IPS-20b (cell line): ENCODE measurements at regions not wholly inside any gene's neighbourhood (a gene's known extent, or its start where the extent isn't known, plus 50 kb on each side); places are given as distances from the start of the nearest gene placed in this dataset.

ENCODE experiments used
- H3K27ac ChIP-seq: one replicate; pipeline ENCODE4 v1.5.1; 2013; ENCODE audit warnings: low read length
- H3K27me3 ChIP-seq: 2 replicates; pipeline ENCODE4 v1.6.1; 2013; ENCODE audit warnings: mild to moderate bottlenecking, low read length, inconsistent platforms; ENCODE audit not compliant: insufficient read depth
- H3K36me3 ChIP-seq: 2 replicates; pipeline ENCODE4 v1.6.1; 2013; ENCODE audit warnings: low read depth, mild to moderate bottlenecking, inconsistent platforms, low read length, moderate library complexity; ENCODE audit not compliant: insufficient read depth
- H3K4me1 ChIP-seq: 2 replicates; pipeline ENCODE4 v1.6.1; 2013; ENCODE audit warnings: mild to moderate bottlenecking, control low read depth, inconsistent platforms, low read length, moderate library complexity; ENCODE audit not compliant: insufficient read depth
- H3K4me3 ChIP-seq: 2 replicates; pipeline ENCODE4 v1.5.1; 2013; ENCODE audit warnings: mild to moderate bottlenecking, low read length, inconsistent platforms
- H3K9ac ChIP-seq: 2 replicates; pipeline ENCODE4 v1.6.1; 2013; ENCODE audit warnings: low read depth, mild to moderate bottlenecking, inconsistent platforms, low read length, moderate library complexity
- H3K9me3 ChIP-seq: 2 replicates; pipeline ENCODE4 v1.6.1; 2013; ENCODE audit warnings: mild to moderate bottlenecking, low read depth, low read length, inconsistent platforms; ENCODE audit not compliant: insufficient read depth

DNA sequence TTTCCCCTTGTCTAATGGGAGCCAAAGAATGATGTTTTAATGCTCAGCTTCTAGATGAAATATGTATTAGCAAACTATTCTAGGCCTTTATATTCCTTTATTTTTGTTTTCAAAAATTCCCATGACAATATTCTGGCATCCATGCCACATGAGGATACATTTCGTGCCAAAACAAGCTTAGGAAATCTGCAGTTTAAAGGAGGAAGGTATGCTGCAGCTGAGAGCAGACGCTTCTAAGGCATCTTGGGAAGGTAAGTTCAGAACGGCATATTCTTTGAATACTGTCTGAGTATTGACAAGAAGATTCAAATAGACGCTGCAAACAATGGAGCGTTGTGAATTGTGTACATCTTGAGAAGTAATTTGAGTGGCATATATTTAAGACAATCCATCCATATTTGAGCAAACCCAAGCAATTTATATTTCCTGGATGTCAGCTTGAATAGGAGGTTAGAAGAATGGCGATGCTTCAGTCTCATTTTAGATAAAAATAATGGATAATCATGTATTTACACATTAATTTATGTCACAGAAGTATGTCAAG lies 158.6 kb downstream of the RAP2B start:
- Histone ChIP-seq H3K36me3 (no peaks in the 10 kb centered on the region), H3K4me1 (no peaks in the 10 kb centered on the region), H3K9me3 (no peaks in the 10 kb centered on the region), H3K9ac (no peak overlapping the region), H3K27ac (no peak overlapping the region), H3K4me3 (no peak overlapping the region), H3K27me3 (no peaks in the 10 kb centered on the region)

DNA sequence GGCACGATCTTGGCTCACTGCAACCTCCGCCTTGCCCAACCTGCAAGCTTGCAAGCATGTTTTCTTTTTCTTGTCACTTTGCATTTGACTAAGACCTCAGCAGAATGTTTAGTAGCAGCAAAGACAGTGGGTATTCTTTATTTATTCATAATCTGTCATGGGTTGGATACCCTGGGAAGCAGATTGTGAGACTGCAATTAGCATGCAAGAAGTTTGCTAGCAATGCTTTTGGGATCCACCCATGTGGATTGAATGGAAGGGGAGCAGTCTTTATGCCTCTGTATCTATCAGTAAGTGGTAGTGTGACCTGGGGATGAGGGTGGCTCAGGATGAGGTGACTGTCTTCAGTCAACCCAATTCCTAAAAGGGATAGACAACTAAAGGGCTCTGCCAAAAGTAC lies 166.7 kb downstream of the RAP2B start:
- no peak overlapping the region for H3K27ac ChIP-seq
- no peaks in the 10 kb centered on the region for H3K36me3 ChIP-seq
- no peaks in the 10 kb centered on the region for H3K4me1 ChIP-seq
- no peak overlapping the region for H3K9ac ChIP-seq
- no peak overlapping the region for H3K4me3 ChIP-seq
- no peaks in the 10 kb centered on the region for H3K27me3 ChIP-seq
- no peaks in the 10 kb centered on the region for H3K9me3 ChIP-seq

DNA sequence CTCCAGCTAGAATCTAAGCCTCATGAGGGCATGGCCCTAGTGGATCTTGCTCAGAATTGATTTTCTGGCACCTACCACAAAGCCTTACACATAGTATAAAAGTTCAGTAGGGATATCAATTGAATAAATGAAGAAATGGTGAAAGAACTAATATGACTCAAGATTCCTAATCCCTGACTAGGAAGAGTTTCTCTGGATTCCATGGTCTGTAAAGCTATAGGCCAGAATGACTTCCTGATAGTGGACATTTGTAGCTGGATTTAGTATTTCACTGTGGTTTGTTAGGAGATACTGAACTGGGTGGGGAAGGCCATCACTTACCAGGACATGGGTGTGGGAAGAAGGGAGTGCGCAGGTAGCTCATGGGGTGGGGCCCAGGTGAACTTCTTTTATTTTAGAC lies 168.9 kb downstream of the RAP2B start:
- H3K9me3 ChIP-seq, result no peaks in the 10 kb centered on the region
- H3K4me3 ChIP-seq, result no peak overlapping the region
- H3K9ac ChIP-seq, result no peak overlapping the region
- H3K27me3 ChIP-seq, result no peaks in the 10 kb centered on the region
- H3K4me1 ChIP-seq, result no peaks in the 10 kb centered on the region
- no peak overlapping the region for H3K27ac ChIP-seq
- H3K36me3 ChIP-seq, result no peaks in the 10 kb centered on the region

DNA sequence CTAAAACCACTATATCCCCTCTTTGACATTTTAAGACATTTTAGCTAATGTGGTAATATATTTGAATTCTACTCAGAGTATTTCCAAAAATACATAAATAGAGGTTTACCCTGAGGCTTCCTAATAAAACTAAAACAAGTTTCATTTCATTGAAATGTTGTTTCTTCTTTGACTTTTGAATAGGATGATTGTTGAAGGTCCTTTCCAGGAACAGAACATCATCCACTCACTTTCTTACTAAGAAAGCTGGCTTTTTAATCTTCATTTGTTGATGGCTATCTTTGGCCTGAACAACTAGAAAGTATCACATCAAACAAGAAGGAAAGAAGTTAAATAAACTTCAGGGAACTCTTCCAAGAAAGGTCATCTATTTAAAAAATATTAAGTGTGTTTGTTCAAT lies 169.7 kb downstream of the RAP2B start:
- no peaks in the 10 kb centered on the region for H3K9me3 ChIP-seq
- no peak overlapping the region for H3K9ac ChIP-seq
- H3K4me3 ChIP-seq, result no peak overlapping the region
- no peaks in the 10 kb centered on the region for H3K27me3 ChIP-seq
- no peaks in the 10 kb centered on the region for H3K36me3 ChIP-seq
- H3K4me1 ChIP-seq, result no peaks in the 10 kb centered on the region
- H3K27ac ChIP-seq, result no peak overlapping the region

DNA sequence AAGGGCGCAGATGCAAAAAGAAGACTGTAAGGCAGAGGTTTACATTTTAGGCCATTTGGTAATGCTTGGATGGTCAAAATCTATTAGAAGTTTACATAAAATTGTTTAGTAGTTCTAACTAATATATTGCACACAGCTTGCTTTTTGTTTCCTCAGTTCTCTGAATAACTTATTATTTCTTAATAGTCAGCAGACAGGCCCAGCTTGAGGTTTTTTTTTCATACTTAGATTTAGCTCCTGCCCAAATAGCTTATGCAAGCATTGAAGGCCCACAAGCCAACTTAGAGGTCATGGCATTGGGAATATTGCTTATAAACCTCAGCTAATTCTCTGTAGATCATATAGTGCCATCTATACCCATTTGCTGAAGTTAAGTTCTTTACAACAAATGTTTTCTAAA lies 172.5 kb downstream of the RAP2B start:
- H3K27me3 ChIP-seq, result no peaks in the 10 kb centered on the region
- no peaks in the 10 kb centered on the region for H3K9me3 ChIP-seq
- H3K4me1 ChIP-seq, result no peaks in the 10 kb centered on the region
- no peak overlapping the region for H3K9ac ChIP-seq
- H3K27ac ChIP-seq, result no peak overlapping the region
- H3K4me3 ChIP-seq, result no peak overlapping the region
- H3K36me3 ChIP-seq, result no peaks in the 10 kb centered on the region

DNA sequence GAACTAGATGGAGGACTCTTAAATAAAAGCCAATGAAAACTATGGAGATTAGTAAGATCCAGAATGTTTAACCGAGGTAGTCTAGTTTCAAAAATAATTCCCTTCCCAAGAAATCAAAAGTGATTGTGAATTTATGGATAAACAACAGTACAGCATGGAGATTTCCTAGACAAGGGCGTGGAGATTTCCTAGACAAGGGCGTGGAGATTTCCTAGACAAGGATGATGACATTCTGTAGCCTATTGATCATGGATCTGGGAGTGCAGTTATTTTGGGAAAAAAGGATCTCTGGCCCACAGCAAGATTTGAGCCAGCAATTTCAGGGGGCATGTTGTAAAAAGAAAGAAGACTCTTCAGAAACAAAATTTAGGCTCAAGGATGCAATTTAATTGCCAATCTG lies 175.3 kb downstream of the RAP2B start:
- H3K27me3 ChIP-seq, result no peaks in the 10 kb centered on the region
- H3K4me1 ChIP-seq, result no peaks in the 10 kb centered on the region
- peaks cover 12% of the 10 kb centered on the region for H3K9me3 ChIP-seq
- no peak overlapping the region for H3K9ac ChIP-seq
- no peaks in the 10 kb centered on the region for H3K36me3 ChIP-seq
- no peak overlapping the region for H3K4me3 ChIP-seq
- H3K27ac ChIP-seq, result no peak overlapping the region

DNA sequence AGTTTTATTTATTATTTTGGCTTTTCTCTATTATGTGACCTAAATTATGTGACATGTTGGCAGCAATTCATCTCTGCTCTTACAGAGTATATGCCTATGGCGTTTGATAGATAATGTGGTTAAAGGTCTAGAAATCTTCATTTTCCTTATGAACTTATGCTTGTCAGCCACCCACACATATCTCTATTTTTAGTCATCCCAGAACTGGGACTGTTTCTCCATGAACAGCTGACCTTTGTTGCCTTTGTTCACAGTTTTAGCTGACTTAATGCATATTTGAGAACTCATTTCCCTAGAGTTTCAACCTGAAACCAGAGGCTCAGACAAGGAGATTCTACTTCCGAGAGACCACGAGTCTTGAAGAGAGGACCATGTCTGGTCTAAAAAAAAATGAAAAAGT lies 176.5 kb downstream of the RAP2B start:
- H3K4me3 ChIP-seq, result no peak overlapping the region
- no peaks in the 10 kb centered on the region for H3K36me3 ChIP-seq
- no peak overlapping the region for H3K9ac ChIP-seq
- no peak overlapping the region for H3K27ac ChIP-seq
- H3K9me3 ChIP-seq, result peaks cover 12% of the 10 kb centered on the region
- no peaks in the 10 kb centered on the region for H3K4me1 ChIP-seq
- H3K27me3 ChIP-seq, result no peaks in the 10 kb centered on the region

DNA sequence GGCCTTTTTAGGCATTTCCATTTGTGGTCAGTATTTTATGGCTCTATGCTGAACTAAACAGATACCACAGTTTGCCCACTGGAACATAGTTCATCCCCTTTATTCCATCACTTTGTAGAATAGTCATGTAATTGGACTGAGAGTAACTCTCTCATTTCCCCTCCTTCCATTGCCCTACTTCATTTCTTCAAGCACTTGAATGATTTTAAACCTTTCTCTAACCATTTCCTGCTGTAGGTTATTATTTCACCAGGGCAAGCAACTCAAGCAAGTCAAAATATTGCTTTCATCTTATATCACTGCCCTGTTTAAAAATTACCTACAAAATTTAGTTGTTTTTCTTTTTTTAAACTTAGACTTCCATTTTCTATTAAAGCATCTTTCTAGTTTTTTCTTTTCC lies 177.0 kb downstream of the RAP2B start:
- no peak overlapping the region for H3K4me3 ChIP-seq
- H3K9me3 ChIP-seq, result peaks cover 12% of the 10 kb centered on the region
- H3K4me1 ChIP-seq, result no peaks in the 10 kb centered on the region
- H3K27me3 ChIP-seq, result no peaks in the 10 kb centered on the region
- H3K27ac ChIP-seq, result no peak overlapping the region
- H3K9ac ChIP-seq, result no peak overlapping the region
- H3K36me3 ChIP-seq, result no peaks in the 10 kb centered on the region

DNA sequence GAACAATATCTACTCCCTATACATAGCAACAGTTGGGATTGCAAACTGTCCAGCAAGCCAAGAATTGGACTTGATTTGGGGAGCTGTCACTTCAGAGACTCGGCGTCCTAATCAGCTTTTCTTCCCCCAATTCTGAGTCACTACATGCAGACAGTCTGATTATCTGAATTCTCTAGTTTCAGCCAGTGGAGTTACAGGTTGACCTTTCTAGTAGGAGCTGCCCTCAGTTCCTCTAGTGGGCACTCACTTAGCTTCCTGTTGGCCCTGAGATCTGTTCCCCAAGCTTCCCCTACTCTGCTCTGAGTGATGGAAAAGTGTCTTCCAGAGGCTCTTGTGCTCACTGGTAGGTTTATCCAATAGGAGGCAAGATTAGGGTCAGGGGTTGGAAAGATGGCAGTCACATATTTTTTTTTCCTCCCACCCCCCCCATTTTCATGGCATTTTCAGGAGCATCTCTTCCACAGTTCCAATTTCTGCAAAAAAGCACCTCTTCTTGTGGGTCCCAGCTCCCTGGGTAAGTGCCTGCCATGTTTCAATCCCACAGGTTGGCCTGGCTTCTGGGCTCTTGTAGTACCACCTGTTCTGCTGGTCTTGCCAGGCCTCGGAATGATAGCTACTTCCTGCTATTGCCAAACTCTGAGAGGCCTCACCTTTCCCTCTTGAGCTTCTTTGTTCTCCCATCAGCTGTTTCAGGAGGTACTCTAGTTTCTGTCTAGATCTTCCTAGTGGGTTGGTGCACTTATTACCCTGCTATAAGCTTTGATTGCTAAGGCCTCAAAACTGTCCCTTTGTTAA lies 182.2 kb downstream of the RAP2B start:
- no peaks in the 10 kb centered on the region for H3K36me3 ChIP-seq
- H3K27me3 ChIP-seq, result peaks cover 5% of the 10 kb centered on the region; the same call in 1 of the 2 replicates
- H3K9ac ChIP-seq, result no peak overlapping the region
- H3K27ac ChIP-seq, result no peak overlapping the region
- no peak overlapping the region for H3K4me3 ChIP-seq
- H3K9me3 ChIP-seq, result peaks cover 15% of the 10 kb centered on the region
- peaks cover 5% of the 10 kb centered on the region; the same call in 1 of the 2 replicates for H3K4me1 ChIP-seq

DNA sequence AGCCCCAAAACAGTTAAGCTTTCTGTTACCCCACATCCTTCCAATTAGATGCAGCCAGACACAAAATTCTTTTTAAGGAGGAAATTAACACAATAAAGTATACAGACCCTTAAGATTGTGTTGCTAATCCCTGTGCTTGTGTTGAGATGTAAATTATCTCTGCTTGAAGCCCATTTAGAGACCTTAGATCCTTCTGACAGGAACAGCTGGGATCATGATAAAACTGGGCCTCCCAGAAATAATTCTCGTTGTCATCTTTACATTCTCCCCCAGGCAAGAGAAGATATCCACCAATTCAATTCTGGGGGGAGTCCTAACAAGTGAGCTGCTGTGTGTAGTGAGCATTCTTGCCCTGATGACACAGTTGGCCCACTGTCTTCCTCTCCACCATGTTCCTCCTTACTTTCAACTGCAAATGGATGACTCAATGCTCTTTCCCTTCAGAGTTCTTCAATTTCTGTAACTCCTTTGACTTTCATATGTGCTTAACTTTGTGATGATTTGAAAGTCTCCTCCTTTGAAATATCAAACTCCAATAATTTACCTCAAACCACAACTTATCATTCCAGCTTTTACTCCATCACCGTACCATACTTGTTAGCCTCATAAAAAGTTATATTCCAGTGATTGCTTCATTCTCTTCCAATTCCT lies 186.6 kb downstream of the RAP2B start:
- Histone ChIP-seq H3K4me3 (peak overlapping the region; percentile 19; the same call in 1 of the 2 replicates), H3K4me1 (peaks cover 9% of the 10 kb centered on the region), H3K9me3 (peaks cover 9% of the 10 kb centered on the region; the same call in 1 of the 2 replicates), H3K27me3 (peaks cover 7% of the 10 kb centered on the region; the same call in 1 of the 2 replicates), H3K36me3 (no peaks in the 10 kb centered on the region), H3K27ac (no peak overlapping the region), H3K9ac (no peak overlapping the region)

DNA sequence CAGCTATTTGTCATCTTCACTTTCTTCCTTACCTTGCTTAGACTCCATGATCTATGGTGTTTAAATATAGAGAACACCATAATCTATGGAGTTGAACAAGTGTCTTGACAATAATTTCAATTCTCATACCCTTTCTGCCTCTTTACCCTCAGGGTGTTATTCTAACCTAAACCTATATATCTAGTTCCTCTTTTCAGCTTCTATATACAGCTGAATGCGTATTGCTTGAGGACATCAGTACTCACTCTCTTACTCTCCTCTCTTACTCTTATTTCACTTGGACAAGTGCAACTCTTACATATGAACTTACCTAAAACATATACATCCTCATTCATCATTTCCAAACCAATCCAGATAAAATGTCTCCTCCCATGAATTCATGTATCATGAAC lies 187.1 kb downstream of the RAP2B start:
- Histone ChIP-seq H3K27ac (no peak overlapping the region), H3K27me3 (peaks cover 7% of the 10 kb centered on the region; the same call in 1 of the 2 replicates), H3K9ac (no peak overlapping the region), H3K36me3 (no peaks in the 10 kb centered on the region), H3K4me3 (peak overlapping the region; percentile 0; the same call in 1 of the 2 replicates), H3K4me1 (peaks cover 9% of the 10 kb centered on the region), H3K9me3 (peaks cover 9% of the 10 kb centered on the region; the same call in 1 of the 2 replicates)

DNA sequence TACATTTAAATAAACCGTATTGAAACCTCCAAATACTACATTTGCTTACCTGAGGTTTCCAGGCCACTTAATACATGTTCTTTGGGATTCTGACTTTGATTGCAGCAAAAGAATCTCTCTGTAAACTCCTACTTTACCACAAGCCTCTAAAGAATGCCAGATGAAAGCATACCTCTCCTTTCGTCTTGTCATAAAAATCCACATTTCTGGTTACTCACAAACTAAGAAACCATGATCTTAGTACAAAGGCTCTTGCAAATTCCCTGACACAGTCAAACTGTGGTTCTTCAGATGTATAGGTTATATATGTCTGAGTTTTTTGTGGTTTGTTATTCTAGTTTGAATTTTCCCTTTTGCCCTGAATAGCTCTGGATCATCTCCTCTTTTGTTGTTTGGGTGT lies 188.4 kb downstream of the RAP2B start:
- peaks cover 7% of the 10 kb centered on the region; the same call in 1 of the 2 replicates for H3K27me3 ChIP-seq
- no peak overlapping the region for H3K9ac ChIP-seq
- H3K36me3 ChIP-seq, result no peaks in the 10 kb centered on the region
- peaks cover 9% of the 10 kb centered on the region; the same call in 1 of the 2 replicates for H3K9me3 ChIP-seq
- no peak overlapping the region for H3K27ac ChIP-seq
- H3K4me3 ChIP-seq, result no peak overlapping the region
- H3K4me1 ChIP-seq, result peaks cover 9% of the 10 kb centered on the region
